ENCODE measurements at regions not wholly inside any gene's neighbourhood (a gene's known extent, or its start where the extent isn't known, plus 50 kb on each side); places are given as distances from the start of the nearest gene placed in this dataset.

GRCh38 chr5:3835811-3836210 lies 240.2 kb downstream of the IRX1 start:
- TF ChIP-seq CTCF (IDR thresholded peaks at IDR 0.05): no peak
- Histone ChIP-seq H3K79me2 (no peaks in the 10 kb centered on the region), H3K4me2 (ENCODE audit: low read length) (no peak overlapping the region), H3K4me3 (ENCODE audit: low read depth, low read length) (no peak overlapping the region), H3K36me3 (ENCODE audit: control insufficient read depth, insufficient read depth, low read length) (no peaks in the 10 kb centered on the region), H3K27ac (no peak overlapping the region), H3K9me3 (ENCODE audit: control insufficient read depth, low read length) (no peaks in the 10 kb centered on the region), H3K9ac (no peak overlapping the region), H3K27me3 (ENCODE audit: control insufficient read depth, insufficient read depth, low read length) (no peaks in the 10 kb centered on the region), H3K4me1 (no peaks in the 10 kb centered on the region), H2AFZ (no peak overlapping the region)

- Histone ChIP-seq H3K9me3 (ENCODE audit: control insufficient read depth, low read length) (no peaks in the 10 kb centered on the region), H3K4me3 (ENCODE audit: low read depth, low read length) (no peak overlapping the region), H2AFZ (no peak overlapping the region), H3K27me3 (ENCODE audit: control insufficient read depth, insufficient read depth, low read length) (no peaks in the 10 kb centered on the region), H3K4me2 (ENCODE audit: low read length) (no peak overlapping the region), H3K27ac (no peak overlapping the region), H3K4me1 (no peaks in the 10 kb centered on the region), H3K79me2 (no peaks in the 10 kb centered on the region), H3K9ac (no peak overlapping the region), H3K36me3 (ENCODE audit: control insufficient read depth, insufficient read depth, low read length) (no peaks in the 10 kb centered on the region)
- no peak for TF ChIP-seq CTCF (IDR thresholded peaks at IDR 0.05)
These were observed 240.9 kb downstream of the IRX1 start for GRCh38 chr5:3836528-3836927.

GRCh38 chr5:3837506-3837905 lies 241.9 kb downstream of the IRX1 start:
- Histone ChIP-seq H3K4me3 (ENCODE audit: low read depth, low read length) (no peak overlapping the region), H3K4me2 (ENCODE audit: low read length) (no peak overlapping the region), H3K9me3 (ENCODE audit: control insufficient read depth, low read length) (no peaks in the 10 kb centered on the region), H3K36me3 (ENCODE audit: control insufficient read depth, insufficient read depth, low read length) (no peaks in the 10 kb centered on the region), H3K79me2 (no peaks in the 10 kb centered on the region), H3K27ac (no peak overlapping the region), H2AFZ (no peak overlapping the region), H3K27me3 (ENCODE audit: control insufficient read depth, insufficient read depth, low read length) (no peaks in the 10 kb centered on the region), H3K4me1 (no peaks in the 10 kb centered on the region), H3K9ac (no peak overlapping the region)
- TF ChIP-seq CTCF (IDR thresholded peaks at IDR 0.05): no peak

GRCh38 chr5:3839151-3839550 lies 243.5 kb downstream of the IRX1 start:
- Histone ChIP-seq H3K27ac (no peak overlapping the region), H3K27me3 (ENCODE audit: control insufficient read depth, insufficient read depth, low read length) (no peaks in the 10 kb centered on the region), H3K4me2 (ENCODE audit: low read length) (no peak overlapping the region), H3K79me2 (no peaks in the 10 kb centered on the region), H2AFZ (no peak overlapping the region), H3K36me3 (ENCODE audit: control insufficient read depth, insufficient read depth, low read length) (no peaks in the 10 kb centered on the region), H3K4me3 (ENCODE audit: low read depth, low read length) (no peak overlapping the region), H3K4me1 (no peaks in the 10 kb centered on the region), H3K9me3 (ENCODE audit: control insufficient read depth, low read length) (no peaks in the 10 kb centered on the region), H3K9ac (no peak overlapping the region)
- TF ChIP-seq CTCF (IDR thresholded peaks at IDR 0.05): no peak

- H3K9me3 ChIP-seq (ENCODE audit: control insufficient read depth, low read length): no peaks in the 10 kb centered on the region
- no peak overlapping the region for H2AFZ ChIP-seq
- H3K9ac ChIP-seq: no peak overlapping the region
- H3K4me2 ChIP-seq (ENCODE audit: low read length): no peak overlapping the region
- H3K27ac ChIP-seq: no peak overlapping the region
- H3K79me2 ChIP-seq: no peaks in the 10 kb centered on the region
- H3K4me3 ChIP-seq (ENCODE audit: low read depth, low read length): no peak overlapping the region
- H3K27me3 ChIP-seq (ENCODE audit: control insufficient read depth, insufficient read depth, low read length): no peaks in the 10 kb centered on the region
- H3K36me3 ChIP-seq (ENCODE audit: control insufficient read depth, insufficient read depth, low read length): no peaks in the 10 kb centered on the region
- H3K4me1 ChIP-seq: no peaks in the 10 kb centered on the region
- no peak for TF ChIP-seq CTCF (IDR thresholded peaks at IDR 0.05)
These were observed 247.0 kb downstream of the IRX1 start for GRCh38 chr5:3842591-3842990.
